Effector CD4-positive, alpha-beta T cell (primary cell): ENCODE measurements at regions not wholly inside any gene's neighbourhood (a gene's known extent, or its start where the extent isn't known, plus 50 kb on each side); places are given as distances from the start of the nearest gene placed in this dataset.
"Not testable (repeated sequence)": the region's sequence is repeated elsewhere in the genome, so short reads cannot be mapped to it uniquely, and the experiment has no call there.

ENCODE experiments used
- DNase-seq: peaks from one replicate; pipeline ENCODE4 v3.0.0-alpha.2; 2020

GRCh38 chr2:72028996-72029395 lies 118.7 kb downstream of the CYP26B1 start:
- DNase-seq, result no peak

DNA sequence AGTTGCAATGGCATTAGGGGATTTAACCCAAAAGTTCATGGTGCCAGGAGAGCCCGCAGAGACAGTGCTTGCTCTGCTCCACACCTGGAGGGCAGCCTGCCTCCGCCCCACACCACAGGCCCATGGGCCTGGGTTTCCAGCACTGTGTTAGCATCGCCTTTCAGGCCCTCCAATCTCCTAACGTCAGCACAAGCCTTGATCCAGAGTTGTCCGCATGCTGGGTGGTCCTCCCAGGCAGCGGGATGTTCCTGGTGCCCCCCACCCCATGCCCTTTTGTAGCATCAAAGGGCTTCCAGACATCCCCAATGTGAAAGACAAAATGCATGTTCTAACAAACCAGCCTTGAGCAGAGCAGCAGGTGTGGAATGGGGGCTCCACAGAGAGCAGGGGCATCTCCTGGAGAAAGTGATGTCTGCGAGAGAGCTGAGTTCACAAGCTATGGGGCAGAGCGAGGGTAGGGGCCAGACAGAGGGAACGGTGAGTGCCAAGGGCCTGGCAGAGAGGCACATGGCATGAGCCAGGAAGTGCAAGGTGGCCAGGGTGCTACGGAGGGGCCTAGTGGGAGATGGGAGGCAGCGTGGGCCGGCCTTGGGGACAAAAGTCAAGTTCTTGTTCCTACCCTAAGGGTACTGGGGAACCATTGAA lies 119.2 kb downstream of the CYP26B1 start:
- no peak for DNase-seq

- no peak for DNase-seq
Measured at GRCh38 chr2:72027426-72028161, 120.1 kb downstream of the CYP26B1 start.

DNA sequence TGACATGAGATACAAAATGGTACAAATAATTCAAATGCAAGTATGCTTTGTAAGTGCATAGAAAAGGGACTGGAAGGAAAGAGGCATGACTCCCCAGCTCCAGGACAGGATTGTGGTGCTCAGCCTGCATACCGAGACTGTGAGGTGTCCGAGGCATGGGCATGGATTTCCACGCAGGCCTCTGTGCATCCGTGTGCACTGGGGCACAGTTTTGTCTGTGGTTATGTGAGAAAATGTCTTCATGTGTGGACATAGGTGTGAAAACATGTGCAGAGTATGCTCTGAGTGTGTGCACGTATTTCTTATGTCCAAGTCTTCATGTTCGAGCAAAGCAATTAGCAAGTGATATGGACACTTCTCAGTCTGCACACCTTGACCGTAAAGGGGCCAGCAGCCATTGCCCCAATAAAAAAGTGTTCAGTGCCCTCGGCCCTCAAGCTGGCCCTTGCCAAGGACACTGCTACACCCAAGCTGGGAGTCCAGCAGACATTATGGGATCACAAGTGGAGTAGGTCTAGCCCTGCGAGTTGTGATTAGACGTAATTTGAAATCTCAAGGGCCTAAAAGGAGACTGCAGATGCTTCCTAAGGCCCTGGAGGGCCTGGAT lies 120.7 kb downstream of the CYP26B1 start:
- DNase-seq, result no peak

DNA sequence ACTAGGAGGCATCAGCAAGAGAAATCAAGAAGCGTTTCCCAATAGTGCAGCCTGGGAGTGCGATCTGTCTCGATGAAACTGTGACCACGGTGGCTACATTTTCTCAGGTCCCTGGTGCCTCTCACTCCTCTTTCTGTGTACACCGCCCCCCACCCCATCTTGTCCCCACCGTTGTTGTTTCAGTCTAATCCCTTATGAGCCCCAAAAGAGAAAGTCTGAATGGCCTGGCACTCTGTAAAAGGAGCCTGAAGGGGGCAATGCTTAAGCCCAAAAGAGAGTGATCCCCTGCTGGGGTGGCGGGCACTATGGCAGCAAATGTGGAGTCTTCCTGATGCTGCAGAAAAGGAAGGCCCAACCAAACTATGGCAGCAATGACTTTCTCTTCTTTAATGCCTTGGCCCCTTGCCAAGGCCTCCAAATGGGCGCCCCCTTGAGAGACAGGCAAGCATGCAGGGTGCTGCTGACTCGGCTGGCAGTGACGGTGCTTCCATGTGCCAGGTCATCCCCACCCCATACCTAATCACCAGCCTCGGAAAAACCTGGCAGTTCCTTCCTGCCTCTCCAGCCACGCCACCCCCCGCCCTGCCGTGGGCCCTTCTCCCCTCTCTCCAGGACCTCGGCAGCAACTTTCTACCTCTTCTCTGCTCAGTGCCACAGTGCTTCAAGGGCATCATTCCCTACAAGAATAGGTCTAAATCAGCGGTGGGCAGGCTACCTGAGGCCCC lies 123.0 kb downstream of the CYP26B1 start:
- no peak for DNase-seq

DNA sequence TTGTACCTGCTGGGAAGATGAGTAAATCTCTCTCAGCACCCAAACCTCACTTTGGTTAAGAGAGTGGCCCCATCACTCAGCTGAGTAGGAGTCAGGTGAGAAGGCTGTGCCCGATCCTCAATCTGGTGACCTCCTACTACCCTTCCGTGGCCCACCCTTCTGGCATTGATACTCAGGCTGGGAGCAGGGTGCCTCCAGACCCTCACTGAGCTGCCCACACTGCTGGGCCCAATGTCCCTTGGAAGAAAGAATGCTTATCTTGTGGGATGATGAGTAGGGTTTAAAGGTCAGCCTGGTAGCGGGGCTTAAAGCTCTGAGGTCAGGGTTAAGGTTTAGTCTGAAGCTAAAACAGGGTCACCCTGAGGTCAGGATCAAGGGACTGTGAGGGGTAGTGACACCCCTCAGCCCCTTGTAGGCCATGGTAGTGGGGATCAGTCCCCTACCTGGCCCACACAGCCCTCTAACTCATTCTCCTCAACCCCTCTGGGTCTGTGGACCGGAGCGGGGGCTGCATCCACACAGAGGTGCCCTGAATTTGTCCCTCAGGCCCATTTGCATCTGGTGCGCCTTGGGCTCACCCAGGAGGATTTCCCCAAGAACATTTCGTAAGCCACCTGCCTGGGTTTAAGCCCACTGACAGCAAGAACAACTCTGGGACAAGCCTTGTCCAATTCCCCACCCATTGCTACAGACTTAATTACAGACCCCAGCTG lies 123.8 kb downstream of the CYP26B1 start:
- DNase-seq, result no peak

- not testable (repeated sequence) for DNase-seq
Measured at GRCh38 chr2:72021371-72021770, 126.3 kb downstream of the CYP26B1 start.

DNA sequence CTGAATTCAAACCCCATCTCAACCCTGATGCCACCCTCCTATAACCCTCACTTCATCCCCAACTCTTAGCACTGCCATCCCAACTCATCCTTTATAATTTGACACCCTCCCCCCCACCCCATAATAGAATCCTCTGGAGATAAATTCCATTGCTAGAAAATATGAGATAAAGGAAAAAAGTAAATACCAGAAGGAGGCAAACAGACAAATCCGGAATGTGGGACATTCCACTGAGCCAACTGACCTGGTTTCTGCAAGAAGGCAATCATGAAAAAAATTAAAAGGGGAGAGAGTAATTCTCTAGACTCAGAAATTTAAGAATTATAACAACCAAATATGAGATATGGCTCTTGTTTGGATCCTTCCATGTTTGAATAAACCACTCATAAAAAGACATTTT lies 132.4 kb downstream of the CYP26B1 start:
- no peak for DNase-seq

DNA sequence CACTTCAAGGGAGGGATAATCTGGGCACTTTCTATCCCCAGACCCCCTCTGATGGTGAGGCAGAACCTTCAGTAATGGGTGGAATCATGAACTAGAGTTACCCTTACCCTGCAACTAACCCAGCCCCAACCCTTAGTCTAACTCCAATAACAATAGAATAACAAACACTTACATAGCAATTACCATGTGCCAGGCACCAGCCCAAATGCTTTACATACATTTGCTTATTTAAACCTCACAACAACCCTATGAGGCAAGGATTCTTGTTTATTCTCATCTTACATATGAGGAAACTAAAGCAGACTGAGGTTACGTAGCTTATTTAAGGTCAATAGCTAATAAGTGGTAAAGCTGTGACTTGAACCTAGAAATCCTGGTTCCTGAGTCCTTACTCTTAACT lies 132.8 kb downstream of the CYP26B1 start:
- DNase-seq, result no peak

- DNase-seq, result no peak
Measured at GRCh38 chr2:72013726-72014125, 133.9 kb downstream of the CYP26B1 start.

DNA sequence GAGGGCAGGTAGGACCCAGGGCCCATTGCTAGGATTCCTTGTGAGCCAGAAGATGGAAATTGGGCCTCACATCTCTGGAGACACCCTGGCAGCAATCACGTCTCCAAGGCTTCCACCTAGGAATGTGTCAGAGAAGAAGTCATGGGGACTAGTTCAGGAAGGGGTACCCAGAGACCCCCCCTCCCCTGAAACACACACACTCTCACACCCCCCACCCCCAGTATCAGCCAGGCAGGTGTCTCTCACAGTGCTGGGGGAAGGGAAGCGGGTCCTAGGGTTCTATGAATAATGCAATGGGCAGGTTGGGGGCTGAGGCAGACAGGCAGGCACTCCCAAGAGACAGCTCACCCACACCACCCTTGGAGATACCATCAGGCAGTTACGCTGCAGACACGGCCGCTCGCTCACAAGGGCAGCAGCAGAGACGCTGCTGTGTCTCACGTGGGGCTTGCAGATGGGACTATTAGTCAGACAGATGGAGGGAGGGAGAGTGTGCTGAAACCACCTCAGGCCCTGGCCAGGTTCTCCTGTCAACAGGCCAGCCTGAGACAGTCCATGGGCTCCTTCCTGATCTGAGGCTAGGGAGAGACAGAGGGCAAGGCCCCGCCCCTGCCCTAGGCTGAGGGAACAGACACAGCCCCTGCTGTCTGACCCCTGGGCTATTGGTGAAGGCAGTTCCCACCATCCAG lies 134.6 kb downstream of the CYP26B1 start:
- no peak for DNase-seq

DNA sequence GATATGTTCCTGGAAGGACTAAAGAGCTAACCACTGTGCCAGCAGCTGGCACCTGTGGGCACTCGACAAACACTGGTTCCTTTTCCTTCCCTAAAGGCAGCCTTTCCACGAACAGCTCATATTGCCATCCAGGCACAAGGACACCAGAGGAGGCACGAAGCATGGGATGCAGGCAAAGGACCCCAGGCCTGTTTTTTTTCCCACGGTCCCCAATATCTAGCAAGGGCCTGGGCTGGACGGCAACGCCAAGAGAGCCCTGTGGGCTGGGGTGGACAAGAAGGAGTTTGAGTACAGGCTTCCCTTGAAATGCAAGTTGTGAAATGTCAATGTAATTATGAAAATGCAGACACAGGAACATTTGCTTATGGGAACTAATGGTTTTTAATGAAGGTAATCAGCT lies 135.9 kb downstream of the CYP26B1 start:
- no peak for DNase-seq

DNA sequence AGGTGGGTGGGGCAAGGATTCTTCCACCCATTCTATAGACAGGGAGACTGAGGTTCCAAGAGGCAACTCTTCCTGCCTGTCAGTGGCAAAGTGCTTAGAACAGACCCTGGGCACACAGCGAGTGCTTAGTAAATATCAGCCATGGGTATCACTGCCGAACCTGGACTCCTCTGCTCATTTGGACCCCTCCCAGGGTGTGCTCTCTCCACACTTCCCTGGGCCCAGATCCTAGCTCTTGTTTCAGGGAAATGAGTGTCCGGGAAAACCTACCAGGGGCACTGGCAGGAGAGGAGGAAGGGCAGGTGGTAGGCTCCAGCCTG lies 136.3 kb downstream of the CYP26B1 start:
- DNase-seq, result no peak

GRCh38 chr2:72010647-72011369 lies 136.9 kb downstream of the CYP26B1 start:
- no peak for DNase-seq

- DNase-seq, result no peak
Measured at GRCh38 chr2:72008608-72009007, 139.1 kb downstream of the CYP26B1 start.

DNA sequence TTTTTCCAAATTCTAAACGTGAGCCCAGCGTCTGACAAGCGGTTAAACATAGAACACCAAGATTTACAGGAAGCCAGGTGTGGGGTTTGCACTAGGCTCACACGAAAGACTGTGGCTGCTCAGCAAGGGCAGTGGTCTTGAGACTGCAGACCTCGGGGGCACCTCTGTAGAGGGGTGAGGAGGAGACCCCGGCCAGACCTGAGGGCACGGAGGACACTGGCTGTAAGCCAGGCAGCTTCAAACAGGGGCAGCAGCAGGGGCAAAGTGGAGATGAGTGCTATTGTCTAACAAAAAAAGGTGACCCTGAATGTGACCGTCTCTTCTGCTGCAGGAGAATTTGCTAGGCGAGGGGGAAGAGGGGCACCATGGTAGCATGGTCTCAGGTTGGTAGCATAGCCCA lies 140.3 kb downstream of the CYP26B1 start:
- no peak for DNase-seq

DNA sequence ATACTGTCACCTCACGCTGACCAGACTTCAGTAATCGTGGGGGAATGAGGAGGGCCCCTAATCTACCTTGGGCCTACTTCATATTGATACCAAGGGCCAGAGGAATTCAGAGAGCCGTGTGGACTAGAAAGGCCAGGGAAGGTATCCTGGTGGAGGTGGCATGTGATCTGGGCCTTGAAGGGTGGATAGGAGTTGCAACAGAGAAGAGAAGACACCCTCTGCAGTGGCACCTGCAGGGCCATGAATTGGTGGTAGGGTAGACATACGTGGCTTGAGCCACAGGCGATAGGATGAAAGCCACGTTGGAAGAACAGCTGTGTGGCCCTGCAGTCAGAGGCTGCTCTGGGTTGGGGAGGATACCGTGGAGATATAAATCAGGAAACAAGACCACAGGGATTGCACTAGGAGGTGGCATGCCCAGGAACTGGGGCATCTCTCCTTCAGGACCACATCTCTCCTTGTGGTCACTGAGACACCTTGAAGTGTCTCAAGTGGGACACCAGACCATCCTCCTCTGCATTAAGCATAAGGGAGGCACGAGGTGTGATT lies 141.4 kb downstream of the CYP26B1 start:
- no peak for DNase-seq

GRCh38 chr2:72004976-72005375 lies 142.7 kb downstream of the CYP26B1 start:
- no peak for DNase-seq

DNA sequence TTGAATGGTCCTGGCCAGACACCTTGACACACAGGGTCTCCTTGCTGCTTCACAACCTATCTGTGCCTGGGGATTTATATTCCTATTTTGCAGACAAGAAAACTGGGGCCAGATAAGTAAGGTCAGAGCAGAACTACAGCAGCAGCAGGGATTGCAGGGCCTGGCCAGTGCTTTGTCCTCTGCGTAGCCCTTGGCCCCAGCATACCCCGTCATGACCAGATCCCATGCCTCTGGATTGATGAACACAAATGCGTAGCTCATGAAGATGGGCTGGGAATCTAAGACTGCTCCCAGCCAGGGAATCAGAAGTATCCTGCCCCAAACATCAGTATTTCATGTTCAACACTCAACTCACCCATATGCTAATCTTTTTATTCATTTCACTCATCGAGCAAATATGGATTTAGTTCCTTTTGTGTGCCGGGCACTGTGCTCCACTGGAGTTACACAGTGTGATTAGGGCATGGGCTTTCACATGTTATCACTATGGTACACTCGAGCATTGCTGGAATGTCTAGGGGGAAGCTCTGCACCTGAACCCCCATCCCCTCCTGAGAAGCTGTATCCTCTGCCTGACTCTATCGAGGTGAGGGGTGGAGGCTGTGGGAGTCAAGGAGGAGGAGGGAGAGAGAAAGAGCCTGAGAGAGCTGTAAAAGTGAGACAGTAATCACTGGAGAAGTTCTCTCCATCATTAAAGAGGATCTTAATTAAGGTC lies 143.3 kb downstream of the CYP26B1 start:
- DNase-seq, result no peak

- DNase-seq, result no peak
Measured at GRCh38 chr2:72003796-72004195, 143.9 kb downstream of the CYP26B1 start.

DNA sequence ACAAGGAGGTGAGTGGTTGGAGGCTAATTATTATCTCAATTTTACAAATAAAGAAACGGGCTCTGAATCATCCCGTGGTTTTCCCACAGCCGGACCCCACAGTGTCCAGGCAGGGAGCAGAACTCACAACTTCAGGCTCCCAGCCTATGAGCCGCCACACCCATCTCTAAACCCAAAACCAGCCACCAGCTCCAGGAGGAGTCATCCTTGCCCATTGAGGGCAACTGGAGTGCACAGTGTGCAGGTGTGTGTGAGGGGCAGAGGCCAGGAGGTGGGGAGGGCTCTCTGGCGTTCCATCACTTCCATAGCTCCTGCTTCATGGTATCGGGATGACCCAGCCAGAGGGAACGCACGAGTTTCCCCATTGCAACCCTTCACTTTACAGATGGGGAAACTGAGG lies 144.5 kb downstream of the CYP26B1 start:
- no peak for DNase-seq
